ENCODE measurements at regions not wholly inside any gene's neighbourhood (a gene's known extent, or its start where the extent isn't known, plus 50 kb on each side); places are given as distances from the start of the nearest gene placed in this dataset.

DNA sequence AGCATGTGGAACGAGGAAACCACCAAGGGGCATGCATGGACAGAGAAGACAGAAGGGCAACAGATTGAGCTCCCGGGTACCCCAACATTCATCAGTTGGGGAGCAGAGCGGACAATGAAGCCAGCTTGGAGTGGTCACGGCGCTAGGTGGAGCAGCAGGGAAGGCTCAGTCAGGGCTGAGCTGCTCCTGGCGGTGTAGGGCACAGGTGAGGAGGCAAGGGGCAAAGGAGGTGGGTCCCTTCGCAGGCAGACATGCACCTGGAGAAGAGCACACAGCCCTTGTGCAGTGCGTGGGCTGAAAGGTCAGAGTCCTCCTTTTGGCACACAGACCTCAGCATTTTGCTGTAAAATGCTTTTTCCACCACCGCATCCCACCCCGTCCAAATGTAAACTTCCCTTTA is 90.0 kb upstream of the SLC6A6 start:
- intact Hi-C loops (cut with micrococcal nuclease): no loop called here
- H3K9me3 Mint-ChIP-seq: no peaks in the 10 kb centered on the region
- Histone ChIP-seq H3K27ac (ENCODE audit: low read depth, low read length) (no peak overlapping the region), H3K4me3 (ENCODE audit: low read length) (no peak overlapping the region), H3K36me3 (ENCODE audit: control insufficient read depth in 2 of 3, insufficient read depth in 3 of 3, low read length in 3 of 3) (no peaks in the 10 kb centered on the region), H3K9me3 (ENCODE audit: control insufficient read depth in 2 of 3, low read length in 3 of 3) (no peaks in the 10 kb centered on the region), H3K27me3 (ENCODE audit: control insufficient read depth in 2 of 2, insufficient read depth in 2 of 2, low read length in 2 of 2) (no peaks in the 10 kb centered on the region), H3K4me1 (ENCODE audit: control insufficient read depth in 2 of 2, insufficient read depth in 2 of 2, low read length in 2 of 2) (no peaks in the 10 kb centered on the region)
- peaks cover 6 to 33% (median 18%) of the 10 kb centered on the region in 5 donors for H3K27me3 Mint-ChIP-seq
- no peak overlapping the region for H3K4me3 Mint-ChIP-seq
- H3K36me3 Mint-ChIP-seq: no peaks in the 10 kb centered on the region
- DNase-seq (no peak), ATAC-seq (no peak)
- ChIA-PET POLR2A (no interaction called here), CTCF (no interaction called here)
- H3K27ac Mint-ChIP-seq: no peak overlapping the region
- H3K4me1 Mint-ChIP-seq: no peaks in the 10 kb centered on the region

GRCh38 chr3:14317057-14317553 is 85.3 kb upstream of the SLC6A6 start:
- H3K4me3 ChIP-seq (ENCODE audit: low read length): no peak overlapping the region
- CTCF ChIA-PET: no interaction called here
- H3K27me3 ChIP-seq (ENCODE audit: control insufficient read depth in 2 of 2, insufficient read depth in 2 of 2, low read length in 2 of 2): no peaks in the 10 kb centered on the region
- H3K4me1 Mint-ChIP-seq: peaks cover 0 to 3% (median 0%) of the 10 kb centered on the region in 7 donors
- DNase-seq (no peak), ATAC-seq (no peak)
- no peaks in the 10 kb centered on the region for H3K36me3 Mint-ChIP-seq
- H3K27me3 Mint-ChIP-seq: peaks cover 0 to 13% (median 8%) of the 10 kb centered on the region in 5 donors
- H3K36me3 ChIP-seq (ENCODE audit: control insufficient read depth in 2 of 3, insufficient read depth in 3 of 3, low read length in 3 of 3): no peaks in the 10 kb centered on the region
- POLR2A ChIA-PET: no interaction called here
- no peak overlapping the region for H3K27ac ChIP-seq (ENCODE audit: low read depth, low read length)
- H3K9me3 ChIP-seq (ENCODE audit: control insufficient read depth in 2 of 3, low read length in 3 of 3): no peaks in the 10 kb centered on the region
- peaks cover 0 to 7% (median 2%) of the 10 kb centered on the region in 11 donors for H3K9me3 Mint-ChIP-seq
- intact Hi-C loops (cut with micrococcal nuclease): no loop called here
- H3K4me1 ChIP-seq (ENCODE audit: control insufficient read depth in 2 of 2, insufficient read depth in 2 of 2, low read length in 2 of 2): no peaks in the 10 kb centered on the region
- no peak overlapping the region for H3K4me3 Mint-ChIP-seq
- H3K27ac Mint-ChIP-seq: no peak overlapping the region

GRCh38 chr3:14318646-14319045 is 83.8 kb upstream of the SLC6A6 start:
- Mint-ChIP-seq H3K9me3 (peaks cover 0 to 7% (median 2%) of the 10 kb centered on the region in 11 donors), H3K4me1 (peaks cover 0 to 3% (median 0%) of the 10 kb centered on the region in 7 donors), H3K36me3 (no peaks in the 10 kb centered on the region), H3K4me3 (no peak overlapping the region), H3K27me3 (peaks cover 0 to 9% (median 4%) of the 10 kb centered on the region in 5 donors), H3K27ac (no peak overlapping the region)
- ATAC-seq: no peak
- no peaks in the 10 kb centered on the region for H3K4me1 ChIP-seq (ENCODE audit: control insufficient read depth in 2 of 2, insufficient read depth in 2 of 2, low read length in 2 of 2)
- H3K27me3 ChIP-seq (ENCODE audit: control insufficient read depth in 2 of 2, insufficient read depth in 2 of 2, low read length in 2 of 2): no peaks in the 10 kb centered on the region
- no peaks in the 10 kb centered on the region for H3K9me3 ChIP-seq (ENCODE audit: control insufficient read depth in 2 of 3, low read length in 3 of 3)
- intact Hi-C loops (cut with micrococcal nuclease): no loop called here
- H3K27ac ChIP-seq (ENCODE audit: low read depth, low read length): no peak overlapping the region
- DNase-seq: no peak
- no peak overlapping the region for H3K4me3 ChIP-seq (ENCODE audit: low read length)
- POLR2A ChIA-PET: no interaction called here
- CTCF ChIA-PET: no interaction called here
- H3K36me3 ChIP-seq (ENCODE audit: control insufficient read depth in 2 of 3, insufficient read depth in 3 of 3, low read length in 3 of 3): no peaks in the 10 kb centered on the region

DNA sequence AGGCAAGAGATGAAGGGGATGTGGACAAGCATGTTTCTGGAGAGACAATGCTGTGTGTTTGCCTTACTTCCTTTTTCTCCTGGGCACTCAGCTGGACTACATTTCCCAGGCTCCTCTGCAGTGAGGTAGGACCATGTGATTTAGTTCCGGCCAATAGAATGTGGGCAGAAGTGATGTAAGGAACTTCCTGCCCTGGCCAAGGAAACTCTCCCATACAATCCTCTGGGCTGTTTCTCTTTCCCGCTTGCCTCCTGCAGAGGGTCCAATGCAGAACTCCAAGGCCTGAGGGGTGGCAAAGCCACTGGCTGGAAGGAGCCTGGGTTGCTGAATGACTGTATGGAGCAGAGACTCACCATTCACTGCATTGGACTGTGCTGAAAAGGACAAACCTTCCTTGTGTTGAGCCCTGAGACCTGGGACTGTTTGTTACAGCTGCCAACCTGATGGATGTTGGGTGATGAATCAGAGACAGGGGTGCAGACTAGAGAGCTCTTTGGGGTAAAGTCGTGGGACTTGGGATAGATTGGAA is 82.7 kb upstream of the SLC6A6 start:
- no peak overlapping the region for H3K27ac Mint-ChIP-seq
- H3K4me1 Mint-ChIP-seq: peaks cover 0 to 3% (median 0%) of the 10 kb centered on the region in 7 donors
- H3K9me3 Mint-ChIP-seq: peaks cover 0 to 7% (median 2%) of the 10 kb centered on the region in 11 donors
- no peak overlapping the region for H3K4me3 Mint-ChIP-seq
- Histone ChIP-seq H3K9me3 (ENCODE audit: control insufficient read depth in 2 of 3, low read length in 3 of 3) (no peaks in the 10 kb centered on the region), H3K4me1 (ENCODE audit: control insufficient read depth in 2 of 2, insufficient read depth in 2 of 2, low read length in 2 of 2) (no peaks in the 10 kb centered on the region), H3K4me3 (ENCODE audit: low read length) (no peak overlapping the region), H3K36me3 (ENCODE audit: control insufficient read depth in 2 of 3, insufficient read depth in 3 of 3, low read length in 3 of 3) (no peaks in the 10 kb centered on the region), H3K27ac (ENCODE audit: low read depth, low read length) (no peak overlapping the region), H3K27me3 (ENCODE audit: control insufficient read depth in 2 of 2, insufficient read depth in 2 of 2, low read length in 2 of 2) (no peaks in the 10 kb centered on the region)
- intact Hi-C loops (cut with micrococcal nuclease): no loop called here
- no peaks in the 10 kb centered on the region for H3K36me3 Mint-ChIP-seq
- DNase-seq (no peak), ATAC-seq (peak; percentile 87)
- ChIA-PET CTCF (no interaction called here), POLR2A (interaction anchor here (0.7 kb wide), 1 partner anchor 333 kb away, joined by 3 read pairs; no protein-coding TSS in a partner anchor)
- H3K27me3 Mint-ChIP-seq: peaks cover 0 to 6% (median 0%) of the 10 kb centered on the region in 5 donors

GRCh38 chr3:14320219-14320618 is 82.2 kb upstream of the SLC6A6 start:
- Mint-ChIP-seq H3K27me3 (peaks cover 0 to 4% (median 0%) of the 10 kb centered on the region in 5 donors), H3K9me3 (peaks cover 0 to 7% (median 2%) of the 10 kb centered on the region in 11 donors), H3K27ac (no peak overlapping the region), H3K4me1 (peaks cover 0 to 3% (median 0%) of the 10 kb centered on the region in 7 donors), H3K36me3 (no peaks in the 10 kb centered on the region), H3K4me3 (no peak overlapping the region)
- Histone ChIP-seq H3K27me3 (ENCODE audit: control insufficient read depth in 2 of 2, insufficient read depth in 2 of 2, low read length in 2 of 2) (no peaks in the 10 kb centered on the region), H3K4me3 (ENCODE audit: low read length) (no peak overlapping the region), H3K27ac (ENCODE audit: low read depth, low read length) (no peak overlapping the region), H3K9me3 (ENCODE audit: control insufficient read depth in 2 of 3, low read length in 3 of 3) (no peaks in the 10 kb centered on the region), H3K4me1 (ENCODE audit: control insufficient read depth in 2 of 2, insufficient read depth in 2 of 2, low read length in 2 of 2) (no peaks in the 10 kb centered on the region), H3K36me3 (ENCODE audit: control insufficient read depth in 2 of 3, insufficient read depth in 3 of 3, low read length in 3 of 3) (no peaks in the 10 kb centered on the region)
- DNase-seq: no peak
- intact Hi-C loops (cut with micrococcal nuclease): no loop called here
- ChIA-PET POLR2A (no interaction called here), CTCF (interaction anchor here (0.7 kb wide), 1 partner anchor 302 kb away, joined by 3 read pairs; no protein-coding TSS in a partner anchor)
- ATAC-seq: no peak

- Mint-ChIP-seq H3K36me3 (no peaks in the 10 kb centered on the region), H3K27me3 (no peaks in the 10 kb centered on the region), H3K27ac (no peak overlapping the region), H3K4me3 (no peak overlapping the region), H3K4me1 (peaks cover 0 to 3% (median 0%) of the 10 kb centered on the region in 7 donors), H3K9me3 (peaks cover 0 to 7% (median 2%) of the 10 kb centered on the region in 11 donors)
- Histone ChIP-seq H3K4me1 (ENCODE audit: control insufficient read depth in 2 of 2, insufficient read depth in 2 of 2, low read length in 2 of 2) (no peaks in the 10 kb centered on the region), H3K27me3 (ENCODE audit: control insufficient read depth in 2 of 2, insufficient read depth in 2 of 2, low read length in 2 of 2) (no peaks in the 10 kb centered on the region), H3K27ac (ENCODE audit: low read depth, low read length) (no peak overlapping the region), H3K4me3 (ENCODE audit: low read length) (no peak overlapping the region), H3K36me3 (ENCODE audit: control insufficient read depth in 2 of 3, insufficient read depth in 3 of 3, low read length in 3 of 3) (no peaks in the 10 kb centered on the region), H3K9me3 (ENCODE audit: control insufficient read depth in 2 of 3, low read length in 3 of 3) (no peaks in the 10 kb centered on the region)
- ChIA-PET CTCF (no interaction called here), POLR2A (no interaction called here)
- intact Hi-C loops (cut with micrococcal nuclease): no loop called here
- DNase-seq (no peak), ATAC-seq (no peak)
Measured at GRCh38 chr3:14322001-14322400, 80.4 kb upstream of the SLC6A6 start.

DNA sequence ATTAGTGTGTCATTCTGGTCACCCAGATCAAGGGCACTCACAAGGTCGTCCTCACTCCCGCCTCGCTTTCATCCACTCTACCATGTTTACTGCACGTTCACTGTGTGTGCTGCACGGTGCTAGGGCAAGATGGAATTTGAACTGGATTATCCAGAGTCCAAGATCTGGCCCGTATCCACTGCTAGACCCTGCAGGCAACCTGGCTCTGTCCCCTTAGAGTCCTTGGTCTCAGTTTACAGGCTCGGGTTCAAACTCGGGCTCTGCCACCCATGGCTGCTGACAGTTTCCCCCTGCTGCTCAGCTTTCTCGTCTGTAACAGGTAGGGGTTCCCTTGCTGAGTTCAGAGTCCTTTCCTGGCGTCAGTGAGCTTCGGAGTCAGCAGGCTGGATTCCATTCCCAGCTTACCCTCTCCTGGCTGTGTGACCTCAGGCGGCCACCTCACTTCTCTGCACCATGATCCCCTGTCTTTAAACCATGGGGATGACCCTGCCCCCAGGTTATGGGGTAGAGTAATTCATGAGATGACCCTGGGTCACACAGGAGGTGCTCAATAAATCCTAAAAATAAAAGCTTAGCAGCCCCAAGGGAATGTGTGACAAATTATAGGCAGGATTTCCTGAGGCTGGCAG is 79.6 kb upstream of the SLC6A6 start:
- ChIA-PET POLR2A (no interaction called here), CTCF (no interaction called here)
- Histone ChIP-seq H3K4me1 (ENCODE audit: control insufficient read depth in 2 of 2, insufficient read depth in 2 of 2, low read length in 2 of 2) (no peaks in the 10 kb centered on the region), H3K9me3 (ENCODE audit: control insufficient read depth in 2 of 3, low read length in 3 of 3) (no peaks in the 10 kb centered on the region), H3K36me3 (ENCODE audit: control insufficient read depth in 2 of 3, insufficient read depth in 3 of 3, low read length in 3 of 3) (no peaks in the 10 kb centered on the region), H3K4me3 (ENCODE audit: low read length) (no peak overlapping the region), H3K27me3 (ENCODE audit: control insufficient read depth in 2 of 2, insufficient read depth in 2 of 2, low read length in 2 of 2) (no peaks in the 10 kb centered on the region), H3K27ac (ENCODE audit: low read depth, low read length) (no peak overlapping the region)
- intact Hi-C loops (cut with micrococcal nuclease): no loop called here
- Mint-ChIP-seq H3K9me3 (peaks cover 0 to 7% (median 2%) of the 10 kb centered on the region in 11 donors), H3K27me3 (no peaks in the 10 kb centered on the region), H3K36me3 (no peaks in the 10 kb centered on the region), H3K4me3 (no peak overlapping the region), H3K27ac (no peak overlapping the region), H3K4me1 (peaks cover 0 to 3% (median 0%) of the 10 kb centered on the region in 7 donors)
- no peak for DNase-seq
- no peak for ATAC-seq
